ENCODE measurements at regions not wholly inside any gene's neighbourhood (a gene's known extent, or its start where the extent isn't known, plus 50 kb on each side); places are given as distances from the start of the nearest gene placed in this dataset.

DNA sequence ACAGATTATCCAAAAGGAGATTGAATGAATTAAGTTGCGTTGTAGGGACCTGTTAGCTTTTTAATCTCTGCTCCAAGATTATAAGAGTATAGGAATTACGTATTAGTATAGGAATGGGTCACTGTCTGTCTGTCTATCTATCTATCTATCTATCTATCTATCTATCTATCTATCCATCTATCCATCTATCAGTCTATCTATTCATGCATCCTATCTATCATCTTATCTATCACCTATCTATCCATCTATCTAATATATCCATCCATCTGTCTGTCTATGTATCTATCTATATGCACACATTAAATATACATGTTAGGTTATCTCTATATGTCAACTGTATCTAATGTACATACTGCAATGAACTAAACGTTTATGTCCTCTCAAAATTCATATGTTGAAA, 255.8 kb downstream of the LPIN1 start:
- no peak for TF ChIP-seq CTCF (IDR thresholded peaks at IDR 0.05; ENCODE audit: low read depth, low read length)
- TF ChIP-seq, protein P1, sequence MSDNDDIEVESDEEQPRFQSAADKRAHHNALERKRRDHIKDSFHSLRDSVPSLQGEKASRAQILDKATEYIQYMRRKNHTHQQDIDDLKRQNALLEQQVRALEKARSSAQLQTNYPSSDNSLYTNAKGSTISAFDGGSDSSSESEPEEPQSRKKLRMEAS (IDR thresholded peaks at IDR 0.05; ENCODE audit: low read depth, low read length), result no peak
